HL-60 (cell line): ENCODE measurements at regions not wholly inside any gene's neighbourhood (a gene's known extent, or its start where the extent isn't known, plus 50 kb on each side); places are given as distances from the start of the nearest gene placed in this dataset.

Source experiments
- DNase-seq, 2 experiments: peaks; one replicate each; pipeline ENCODE4 v3.0.0-alpha.2; 2010 to 2020; ENCODE audit warnings: low read depth in 1 of 2, low spot score in 1 of 2
- H3K27ac ChIP-seq: fragments of 250-450 bp; sonication (Bioruptor Pico); replicated peaks from 2 replicates; pipeline ENCODE4 v1.5.1; 2020; ENCODE audit warnings: mild to moderate bottlenecking, moderate library complexity
- H3K27me3 ChIP-seq: fragments of 250-450 bp; sonication (Bioruptor Pico); 2 replicates; pipeline ENCODE4 v1.5.1; 2021; ENCODE audit warnings: mild to moderate bottlenecking, moderate library complexity; ENCODE audit not compliant: insufficient read depth, poor library complexity, severe bottlenecking
- H3K4me3 ChIP-seq: replicated peaks from 2 replicates; pipeline ENCODE4 v1.5.1; 2011; ENCODE audit warnings: mild to moderate bottlenecking, control low read depth, low read length; ENCODE audit not compliant: insufficient read depth
- CTCF ChIP-seq: IDR thresholded peaks from one replicate; pipeline ENCODE4 v1.5.1; 2011; ENCODE audit warnings: low read length, control low read depth, inconsistent platforms; ENCODE audit not compliant: insufficient read depth
- GABPA ChIP-seq: IDR thresholded peaks from 2 replicates; pipeline ENCODE4 v1.6.1; 2012; ENCODE audit warnings: low read depth
- POLR2AphosphoS5 ChIP-seq: IDR thresholded peaks from 2 replicates; pipeline ENCODE4 v1.6.1; 2012; ENCODE audit warnings: low read depth
- REST ChIP-seq: IDR thresholded peaks from 2 replicates; pipeline ENCODE4 v1.6.1; 2012; ENCODE audit warnings: low read depth; ENCODE audit not compliant: insufficient replicate concordance
- SPI1 ChIP-seq: IDR thresholded peaks from 2 replicates; pipeline ENCODE4 v1.6.1; 2012; ENCODE audit warnings: low read depth, mild to moderate bottlenecking, borderline replicate concordance

- no peak overlapping the region for H3K4me3 ChIP-seq
- no peak for DNase-seq
- H3K27ac ChIP-seq: no peak overlapping the region
- H3K27me3 ChIP-seq: no peaks in the 10 kb centered on the region
- TF ChIP-seq POLR2AphosphoS5: no peak
- TF ChIP-seq SPI1: no peak
- TF ChIP-seq GABPA: no peak
- TF ChIP-seq CTCF: no peak
- TF ChIP-seq REST: no peak
These were observed 219.9 kb upstream of the BRINP1 start for GRCh38 chr9:119588874-119589744.

- Histone ChIP-seq H3K4me3 (no peak overlapping the region), H3K27me3 (no peaks in the 10 kb centered on the region), H3K27ac (no peak overlapping the region)
- TF ChIP-seq SPI1: no peak
- no peak for TF ChIP-seq REST
- TF ChIP-seq CTCF: no peak
- DNase-seq: no peak
These were observed 208.6 kb upstream of the BRINP1 start for GRCh38 chr9:119577881-119578280.

GRCh38 chr9:119559986-119560385 lies 190.8 kb upstream of the BRINP1 start:
- no peak for TF ChIP-seq REST
- TF ChIP-seq GABPA: no peak
- TF ChIP-seq POLR2AphosphoS5: no peak
- no peak for TF ChIP-seq CTCF
- Histone ChIP-seq H3K4me3 (no peak overlapping the region), H3K27me3 (no peaks in the 10 kb centered on the region), H3K27ac (no peak overlapping the region)
- DNase-seq: no peak
